KMS-11 (cell line): ENCODE measurements at regions not wholly inside any gene's neighbourhood (a gene's known extent, or its start where the extent isn't known, plus 50 kb on each side); places are given as distances from the start of the nearest gene placed in this dataset.

Experiments used
- H2AFZ ChIP-seq: fragments of 200-600 bp; sonication (generic); 2 replicates; pipeline ENCODE4 v1.6.1; 2016; ENCODE audit warnings: antibody characterized with exemption, mixed run types, low read depth
- H3K27ac ChIP-seq: fragments of 200-600 bp; sonication (generic); 2 replicates; pipeline ENCODE4 v1.6.1; 2016; ENCODE audit warnings: mild to moderate bottlenecking, mixed run types
- H3K27me3 ChIP-seq: fragments of 200-600 bp; sonication (generic); 2 replicates; pipeline ENCODE4 v1.6.1; 2017; ENCODE audit warnings: mild to moderate bottlenecking, low read depth, mixed run types, moderate library complexity; ENCODE audit not compliant: insufficient read depth
- H3K36me3 ChIP-seq: fragments of 200-600 bp; sonication (generic); 2 replicates; pipeline ENCODE4 v1.6.1; 2017; ENCODE audit warnings: mild to moderate bottlenecking, mixed run types; ENCODE audit not compliant: insufficient read depth
- H3K4me1 ChIP-seq: fragments of 200-600 bp; sonication (generic); 2 replicates; pipeline ENCODE4 v1.6.1; 2016; ENCODE audit warnings: mild to moderate bottlenecking, low read depth, mixed run types; ENCODE audit not compliant: poor library complexity, severe bottlenecking
- H3K4me2 ChIP-seq: fragments of 200-600 bp; sonication (generic); 2 replicates; pipeline ENCODE4 v1.7.0; 2016; ENCODE audit warnings: mild to moderate bottlenecking, mixed run types
- H3K4me3 ChIP-seq: fragments of 200-600 bp; sonication (generic); IDR thresholded peaks from 2 replicates; pipeline ENCODE4 v1.6.1; 2017; ENCODE audit warnings: low read depth, low read length, mixed read lengths; ENCODE audit not compliant: insufficient read depth
- H3K79me2 ChIP-seq: fragments of 200-600 bp; sonication (generic); 2 replicates; pipeline ENCODE4 v1.6.1; 2016; ENCODE audit warnings: low read depth, mixed run types; ENCODE audit not compliant: insufficient read depth
- H3K9ac ChIP-seq: fragments of 200-600 bp; sonication (generic); 2 replicates; pipeline ENCODE4 v1.6.1; 2016; ENCODE audit warnings: mild to moderate bottlenecking, mixed run types
- H4K20me1 ChIP-seq: fragments of 200-600 bp; sonication (generic); 2 replicates; pipeline ENCODE4 v1.6.1; 2016; ENCODE audit warnings: mild to moderate bottlenecking, mixed run types; ENCODE audit not compliant: insufficient read depth
- CTCF ChIP-seq: fragments of 200-600 bp; sonication (generic); conservative IDR thresholded peaks from 2 replicates; pipeline ENCODE4 v1.6.1; 2017; ENCODE audit warnings: low read depth, mild to moderate bottlenecking, antibody characterized with exemption, low read length, moderate library complexity, mixed read lengths

- H3K79me2 ChIP-seq, result no peaks in the 10 kb centered on the region
- no peak overlapping the region for H3K27ac ChIP-seq
- no peak for TF ChIP-seq CTCF
- H3K4me2 ChIP-seq, result no peak overlapping the region
- no peaks in the 10 kb centered on the region for H3K4me1 ChIP-seq
- no peak overlapping the region for H2AFZ ChIP-seq
- H4K20me1 ChIP-seq, result no peaks in the 10 kb centered on the region
- no peak overlapping the region for H3K9ac ChIP-seq
- no peak overlapping the region for H3K4me3 ChIP-seq
- H3K36me3 ChIP-seq, result no peaks in the 10 kb centered on the region
- H3K27me3 ChIP-seq, result no peaks in the 10 kb centered on the region
Measured at GRCh38 chr3:104180906-104181305, 1185.8 kb upstream of the ALCAM start.

GRCh38 chr3:104190681-104191080 is 1176.0 kb upstream of the ALCAM start:
- H3K4me1 ChIP-seq, result no peaks in the 10 kb centered on the region
- H3K27ac ChIP-seq, result no peak overlapping the region
- no peaks in the 10 kb centered on the region for H4K20me1 ChIP-seq
- H3K4me3 ChIP-seq, result no peak overlapping the region
- H3K79me2 ChIP-seq, result no peaks in the 10 kb centered on the region
- H2AFZ ChIP-seq, result no peak overlapping the region
- no peaks in the 10 kb centered on the region for H3K27me3 ChIP-seq
- H3K36me3 ChIP-seq, result no peaks in the 10 kb centered on the region
- no peak overlapping the region for H3K9ac ChIP-seq
- no peak overlapping the region for H3K4me2 ChIP-seq
- no peak for TF ChIP-seq CTCF

GRCh38 chr3:104198131-104198530 is 1168.6 kb upstream of the ALCAM start:
- no peak overlapping the region for H3K27ac ChIP-seq
- H3K4me2 ChIP-seq, result no peak overlapping the region
- H3K4me1 ChIP-seq, result no peaks in the 10 kb centered on the region
- H3K79me2 ChIP-seq, result no peaks in the 10 kb centered on the region
- no peak overlapping the region for H3K4me3 ChIP-seq
- H3K27me3 ChIP-seq, result no peaks in the 10 kb centered on the region
- H4K20me1 ChIP-seq, result no peaks in the 10 kb centered on the region
- H3K36me3 ChIP-seq, result no peaks in the 10 kb centered on the region
- H3K9ac ChIP-seq, result no peak overlapping the region
- no peak for TF ChIP-seq CTCF
- H2AFZ ChIP-seq, result no peak overlapping the region

- no peaks in the 10 kb centered on the region for H3K79me2 ChIP-seq
- H3K4me2 ChIP-seq, result no peak overlapping the region
- no peak overlapping the region for H3K27ac ChIP-seq
- H3K36me3 ChIP-seq, result no peaks in the 10 kb centered on the region
- H3K4me1 ChIP-seq, result no peaks in the 10 kb centered on the region
- H3K9ac ChIP-seq, result no peak overlapping the region
- no peak for TF ChIP-seq CTCF
- no peak overlapping the region for H2AFZ ChIP-seq
- H3K4me3 ChIP-seq, result no peak overlapping the region
- H3K27me3 ChIP-seq, result no peaks in the 10 kb centered on the region
- H4K20me1 ChIP-seq, result no peaks in the 10 kb centered on the region
Measured at GRCh38 chr3:104206925-104207324, 1159.8 kb upstream of the ALCAM start.

GRCh38 chr3:104214277-104214676 is 1152.4 kb upstream of the ALCAM start:
- TF ChIP-seq CTCF, result no peak
- Histone ChIP-seq H3K79me2 (no peaks in the 10 kb centered on the region), H3K9ac (no peak overlapping the region), H3K27ac (no peak overlapping the region), H3K4me3 (no peak overlapping the region), H3K36me3 (no peaks in the 10 kb centered on the region), H2AFZ (no peak overlapping the region), H3K4me1 (no peaks in the 10 kb centered on the region), H3K27me3 (no peaks in the 10 kb centered on the region), H3K4me2 (no peak overlapping the region), H4K20me1 (no peaks in the 10 kb centered on the region)
